GM19372 (cell line): ENCODE measurements at regions not wholly inside any gene's neighbourhood (a gene's known extent, or its start where the extent isn't known, plus 50 kb on each side); places are given as distances from the start of the nearest gene placed in this dataset.
"Not testable (repeated sequence)": the region's sequence is repeated elsewhere in the genome, so short reads cannot be mapped to it uniquely, and the experiment has no call there.

Source experiments
- ATAC-seq: cut with Tn5 transposase; IDR thresholded peaks from one replicate; pipeline ENCODE4 v1.9.1; 2021; ENCODE audit warnings: mild to moderate bottlenecking, low read depth, moderate library complexity; ENCODE audit not compliant: unreplicated experiment

- ATAC-seq = no peak
Observed at GRCh38 chr2:180559771-180560170, 420.6 kb upstream of the UBE2E3 start.

GRCh38 chr2:180559038-180559437, 421.4 kb upstream of the UBE2E3 start:
- ATAC-seq = no peak

- ATAC-seq = no peak
Observed at GRCh38 chr2:180555391-180555965, 424.9 kb upstream of the UBE2E3 start.

- no peak for ATAC-seq
Observed at GRCh38 chr2:180554330-180554729, 426.1 kb upstream of the UBE2E3 start.

GRCh38 chr2:180553094-180553715, 427.2 kb upstream of the UBE2E3 start:
- no peak for ATAC-seq

GRCh38 chr2:180542511-180542910, 437.9 kb upstream of the UBE2E3 start:
- ATAC-seq = no peak

GRCh38 chr2:180540761-180541160, 439.6 kb upstream of the UBE2E3 start:
- ATAC-seq = no peak

- ATAC-seq = no peak
Observed at GRCh38 chr2:180539541-180539940, 440.9 kb upstream of the UBE2E3 start.

GRCh38 chr2:180535289-180535688, 445.1 kb upstream of the UBE2E3 start:
- ATAC-seq = no peak

- not testable (repeated sequence) for ATAC-seq
Observed at GRCh38 chr2:180531787-180532186, 448.6 kb upstream of the UBE2E3 start.

- ATAC-seq = no peak
Observed at GRCh38 chr2:180524499-180524898, 455.9 kb upstream of the UBE2E3 start.

GRCh38 chr2:180523621-180524340, 456.6 kb upstream of the UBE2E3 start:
- ATAC-seq = no peak

- ATAC-seq = no peak
Observed at GRCh38 chr2:180520921-180521581, 459.4 kb upstream of the UBE2E3 start.

GRCh38 chr2:180520206-180520605, 460.2 kb upstream of the UBE2E3 start:
- no peak for ATAC-seq

- ATAC-seq = no peak
Observed at GRCh38 chr2:180519276-180519675, 461.1 kb upstream of the UBE2E3 start.

GRCh38 chr2:180516232-180516631, 464.2 kb upstream of the UBE2E3 start:
- no peak for ATAC-seq

GRCh38 chr2:180513389-180513788, 467.0 kb upstream of the UBE2E3 start:
- ATAC-seq = no peak

- no peak for ATAC-seq
Observed at GRCh38 chr2:180508458-180508857, 471.9 kb upstream of the UBE2E3 start.

- ATAC-seq = no peak
Observed at GRCh38 chr2:180507028-180507427, 473.4 kb upstream of the UBE2E3 start.

- no peak for ATAC-seq
Observed at GRCh38 chr2:180505203-180505602, 475.2 kb upstream of the UBE2E3 start.

- no peak for ATAC-seq
Observed at GRCh38 chr2:180497621-180498152, 482.7 kb upstream of the UBE2E3 start.
